GM12872 (cell line): ENCODE measurements at regions not wholly inside any gene's neighbourhood (a gene's known extent, or its start where the extent isn't known, plus 50 kb on each side); places are given as distances from the start of the nearest gene placed in this dataset.

ENCODE experiments used
- TF ChIP-seq, protein P1 (sequence below): IDR thresholded peaks from 3 replicates; pipeline ENCODE4 v1.5.1; 2011; ENCODE audit warnings: low read depth, mild to moderate bottlenecking, low read length, moderate library complexity; ENCODE audit not compliant: insufficient read depth

- TF ChIP-seq, protein P1, sequence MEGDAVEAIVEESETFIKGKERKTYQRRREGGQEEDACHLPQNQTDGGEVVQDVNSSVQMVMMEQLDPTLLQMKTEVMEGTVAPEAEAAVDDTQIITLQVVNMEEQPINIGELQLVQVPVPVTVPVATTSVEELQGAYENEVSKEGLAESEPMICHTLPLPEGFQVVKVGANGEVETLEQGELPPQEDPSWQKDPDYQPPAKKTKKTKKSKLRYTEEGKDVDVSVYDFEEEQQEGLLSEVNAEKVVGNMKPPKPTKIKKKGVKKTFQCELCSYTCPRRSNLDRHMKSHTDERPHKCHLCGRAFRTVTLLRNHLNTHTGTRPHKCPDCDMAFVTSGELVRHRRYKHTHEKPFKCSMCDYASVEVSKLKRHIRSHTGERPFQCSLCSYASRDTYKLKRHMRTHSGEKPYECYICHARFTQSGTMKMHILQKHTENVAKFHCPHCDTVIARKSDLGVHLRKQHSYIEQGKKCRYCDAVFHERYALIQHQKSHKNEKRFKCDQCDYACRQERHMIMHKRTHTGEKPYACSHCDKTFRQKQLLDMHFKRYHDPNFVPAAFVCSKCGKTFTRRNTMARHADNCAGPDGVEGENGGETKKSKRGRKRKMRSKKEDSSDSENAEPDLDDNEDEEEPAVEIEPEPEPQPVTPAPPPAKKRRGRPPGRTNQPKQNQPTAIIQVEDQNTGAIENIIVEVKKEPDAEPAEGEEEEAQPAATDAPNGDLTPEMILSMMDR: no peak
These were observed 285.5 kb upstream of the SLC24A2 start for GRCh38 chr9:20074291-20074690.

- TF ChIP-seq, protein P1: no peak
These were observed 281.5 kb upstream of the SLC24A2 start for GRCh38 chr9:20070336-20070735.

DNA sequence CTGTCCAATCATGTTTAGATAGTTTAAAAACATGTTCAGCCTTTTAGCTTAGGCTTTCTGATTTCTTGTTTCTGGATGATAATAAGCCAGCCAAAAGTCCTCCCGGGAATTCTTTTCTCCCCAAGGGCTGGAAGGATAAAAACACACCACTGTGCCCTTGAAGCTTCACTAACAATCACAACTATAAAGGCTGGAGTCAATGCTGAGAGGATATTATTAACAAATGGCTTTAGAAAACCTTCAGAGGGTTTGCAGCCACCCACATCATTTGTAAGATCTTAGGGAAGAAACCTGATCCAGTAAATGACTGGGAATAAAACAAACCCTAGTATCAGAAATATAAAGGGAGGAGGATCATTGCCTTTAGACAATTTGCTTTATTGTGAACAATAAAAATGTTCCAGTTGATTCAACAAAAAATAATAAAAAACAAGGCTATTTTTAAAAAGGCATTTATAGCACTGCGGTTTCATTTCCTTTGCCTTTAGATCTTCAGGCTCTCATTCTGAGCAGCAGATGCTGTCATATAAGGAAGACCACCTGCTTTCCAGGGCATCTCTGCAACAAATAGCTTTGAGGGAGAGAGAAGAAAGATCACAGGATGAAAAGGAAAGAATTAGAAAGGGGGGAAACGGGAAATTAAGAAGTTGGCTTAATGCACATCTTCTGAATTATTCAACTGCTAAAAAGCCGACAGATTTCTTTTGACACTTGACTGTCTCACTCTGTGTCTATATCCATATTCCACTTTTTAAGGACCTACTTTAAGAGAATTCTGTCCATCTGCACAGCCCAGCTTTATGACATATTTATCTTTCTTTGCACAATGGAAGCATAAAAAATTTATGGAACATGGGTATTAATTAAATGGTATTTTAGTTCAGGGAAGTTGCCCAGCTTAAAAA, 277.2 kb upstream of the SLC24A2 start:
- TF ChIP-seq, protein P1: no peak

DNA sequence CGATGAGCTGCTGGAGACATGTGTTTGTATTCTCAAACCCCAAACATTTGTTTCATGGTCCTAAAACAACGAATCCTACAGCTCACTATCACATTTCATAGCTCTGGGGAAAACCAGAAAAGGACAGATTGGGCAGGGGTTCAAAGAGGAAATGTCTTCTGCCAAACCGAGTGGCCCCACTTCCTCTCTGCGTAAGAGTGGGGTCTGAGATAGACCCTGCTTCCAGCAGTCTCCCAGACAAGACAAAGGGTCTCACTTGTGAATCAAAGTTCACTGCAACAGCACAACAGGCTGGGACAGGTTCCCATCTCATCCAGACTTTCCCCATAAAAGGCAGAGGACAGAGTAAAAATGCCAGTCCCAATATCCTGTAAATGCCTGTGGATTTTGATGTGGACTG, 276.2 kb upstream of the SLC24A2 start:
- TF ChIP-seq, protein P1: no peak

DNA sequence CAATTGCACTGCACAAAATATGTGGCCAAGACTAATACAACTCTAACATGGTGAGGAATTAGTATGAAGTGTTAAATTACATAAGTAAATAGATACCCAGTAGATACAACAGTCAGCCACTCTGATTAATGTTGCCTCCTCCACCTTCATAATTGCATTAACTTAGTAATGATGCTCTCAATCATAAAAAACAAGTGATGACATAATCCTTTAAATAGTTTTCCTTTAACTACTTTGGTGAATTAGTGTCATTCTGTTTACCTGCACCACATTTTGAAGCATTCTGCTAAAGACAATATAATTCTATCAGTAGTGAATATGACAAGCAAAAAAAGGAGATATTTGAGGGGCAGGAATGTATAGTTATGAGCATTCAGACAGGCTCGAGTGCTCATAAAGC, 265.9 kb upstream of the SLC24A2 start:
- TF ChIP-seq, protein P1: no peak

GRCh38 chr9:20048985-20049384, 260.1 kb upstream of the SLC24A2 start:
- TF ChIP-seq, protein P1: no peak

GRCh38 chr9:20048437-20048836, 259.6 kb upstream of the SLC24A2 start:
- TF ChIP-seq, protein P1: no peak
